Astrocyte (in vitro differentiated cells and primary cell): ENCODE measurements at regions not wholly inside any gene's neighbourhood (a gene's known extent, or its start where the extent isn't known, plus 50 kb on each side); places are given as distances from the start of the nearest gene placed in this dataset.

ENCODE experiments used
- CTCF ChIP-seq: IDR thresholded peaks from 2 replicates; pipeline ENCODE4 v1.5.1; 2011; ENCODE audit warnings: low read depth, mild to moderate bottlenecking, inconsistent platforms, low read length, moderate library complexity; ENCODE audit not compliant: insufficient read depth
- EZH2 ChIP-seq: IDR thresholded peaks from 2 replicates; pipeline ENCODE4 v1.6.1; 2012; ENCODE audit warnings: mild to moderate bottlenecking, low read length, inconsistent platforms; ENCODE audit not compliant: insufficient read depth

DNA sequence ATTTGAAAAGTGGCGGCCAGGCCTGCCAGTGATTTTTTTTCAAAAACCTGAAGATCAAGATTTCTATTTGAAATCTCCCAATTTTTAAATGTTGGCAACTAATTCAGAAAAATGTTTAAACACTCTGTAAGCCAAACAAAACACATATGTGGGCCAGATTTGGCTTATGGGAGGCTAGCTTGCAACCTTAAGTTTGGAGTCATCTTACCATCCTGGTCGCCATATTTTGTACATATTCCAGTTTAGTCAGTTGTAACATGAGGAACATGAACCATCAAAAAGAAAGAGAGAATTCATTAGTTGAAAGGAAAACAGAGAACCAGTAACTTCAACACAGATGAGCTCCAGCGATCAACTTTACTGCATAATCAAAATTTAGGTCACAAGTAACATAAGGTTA is 115.4 kb downstream of the TMEM26 start:
- TF ChIP-seq CTCF: no peak
- no peak for TF ChIP-seq EZH2
